Muscle layer of duodenum (tissue), 2 donors: ENCODE measurements at regions not wholly inside any gene's neighbourhood (a gene's known extent, or its start where the extent isn't known, plus 50 kb on each side); places are given as distances from the start of the nearest gene placed in this dataset.
"Not testable (repeated sequence)": the region's sequence is repeated elsewhere in the genome, so short reads cannot be mapped to it uniquely, and the experiment has no call there.

ENCODE experiments used
- H3K27ac ChIP-seq: one replicate; pipeline ENCODE4 v1.7.0; 2013; ENCODE audit warnings: mild to moderate bottlenecking, low read length
- H3K27me3 ChIP-seq: one replicate; pipeline ENCODE4 v1.7.0; 2013; ENCODE audit warnings: low read depth, mild to moderate bottlenecking, control low read depth, low read length
- H3K36me3 ChIP-seq, 2 donors: one replicate each; pipeline ENCODE4 v1.7.0; 2013; ENCODE audit warnings: low read length in 2 of 2, control low read depth in 1 of 2, mild to moderate bottlenecking in 1 of 2; ENCODE audit not compliant: insufficient read depth in 2 of 2, control insufficient read depth in 1 of 2
- H3K4me1 ChIP-seq, 2 donors: one replicate each; pipeline ENCODE4 v1.7.0; 2013; ENCODE audit warnings: low read length in 2 of 2, mild to moderate bottlenecking in 2 of 2, control low read depth in 1 of 2, moderate library complexity in 1 of 2; ENCODE audit not compliant: insufficient read depth in 2 of 2, control insufficient read depth in 1 of 2
- H3K4me3 ChIP-seq, 2 donors: one replicate each; pipeline ENCODE4 v1.7.0; 2013; ENCODE audit warnings: low read length in 2 of 2, low read depth in 1 of 2, mild to moderate bottlenecking in 1 of 2
- H3K9me3 ChIP-seq, 2 donors: one replicate each; pipeline ENCODE4 v1.7.0; 2013; ENCODE audit warnings: low read length in 2 of 2, control low read depth in 1 of 2, mild to moderate bottlenecking in 1 of 2; ENCODE audit not compliant: control insufficient read depth in 1 of 2
- donor health status: healthy.

DNA sequence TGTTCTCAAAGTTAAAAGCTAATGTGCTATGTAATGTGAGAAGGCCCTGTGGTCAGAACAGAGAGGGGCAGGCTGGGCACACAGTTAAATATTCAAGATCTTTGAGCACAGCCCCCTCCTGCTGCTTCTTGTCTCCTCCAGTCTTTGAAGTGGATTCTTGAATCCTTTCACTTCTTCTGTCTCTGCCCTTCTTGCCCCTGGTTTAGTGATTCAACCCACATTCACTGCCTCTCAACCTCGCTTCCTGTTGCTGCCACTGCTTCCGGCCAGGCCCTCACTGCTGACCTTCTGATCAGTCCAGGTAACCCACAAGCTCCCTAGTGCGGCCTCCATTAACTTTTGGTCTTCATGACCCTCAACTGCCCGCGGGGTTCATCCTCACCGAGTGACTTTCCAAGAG, 417.3 kb upstream of the NOX3 start:
- Histone ChIP-seq H3K4me3 (no peak overlapping the region), H3K9me3 (no peaks in the 10 kb centered on the region), H3K27me3 (no peaks in the 10 kb centered on the region), H3K4me1 (no peaks in the 10 kb centered on the region), H3K36me3 (no peaks in the 10 kb centered on the region), H3K27ac (no peak overlapping the region)

DNA sequence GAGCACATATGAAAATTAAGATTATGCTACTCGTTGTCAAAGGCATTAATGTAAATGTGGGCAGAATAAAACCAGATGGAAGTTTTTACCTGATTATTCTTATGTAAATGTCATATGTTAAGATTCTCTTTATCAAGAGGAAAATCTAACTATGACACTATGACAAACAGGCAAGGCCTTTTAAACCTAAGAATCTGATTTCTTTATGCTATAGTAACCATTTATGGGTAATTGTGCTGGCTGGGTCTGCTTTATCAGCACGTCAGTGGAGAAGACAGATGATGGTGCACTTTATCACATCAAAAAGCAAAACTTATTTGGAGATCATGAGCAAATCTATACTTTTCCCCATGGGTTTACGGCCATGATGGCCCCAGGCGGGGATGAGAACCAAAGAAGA, 412.0 kb upstream of the NOX3 start:
- Histone ChIP-seq H3K9me3 (peaks cover 0 to under 1% of the 10 kb centered on the region in 2 donors), H3K4me3 (no peak overlapping the region), H3K27me3 (no peaks in the 10 kb centered on the region), H3K27ac (no peak overlapping the region), H3K4me1 (no peaks in the 10 kb centered on the region), H3K36me3 (no peaks in the 10 kb centered on the region)

DNA sequence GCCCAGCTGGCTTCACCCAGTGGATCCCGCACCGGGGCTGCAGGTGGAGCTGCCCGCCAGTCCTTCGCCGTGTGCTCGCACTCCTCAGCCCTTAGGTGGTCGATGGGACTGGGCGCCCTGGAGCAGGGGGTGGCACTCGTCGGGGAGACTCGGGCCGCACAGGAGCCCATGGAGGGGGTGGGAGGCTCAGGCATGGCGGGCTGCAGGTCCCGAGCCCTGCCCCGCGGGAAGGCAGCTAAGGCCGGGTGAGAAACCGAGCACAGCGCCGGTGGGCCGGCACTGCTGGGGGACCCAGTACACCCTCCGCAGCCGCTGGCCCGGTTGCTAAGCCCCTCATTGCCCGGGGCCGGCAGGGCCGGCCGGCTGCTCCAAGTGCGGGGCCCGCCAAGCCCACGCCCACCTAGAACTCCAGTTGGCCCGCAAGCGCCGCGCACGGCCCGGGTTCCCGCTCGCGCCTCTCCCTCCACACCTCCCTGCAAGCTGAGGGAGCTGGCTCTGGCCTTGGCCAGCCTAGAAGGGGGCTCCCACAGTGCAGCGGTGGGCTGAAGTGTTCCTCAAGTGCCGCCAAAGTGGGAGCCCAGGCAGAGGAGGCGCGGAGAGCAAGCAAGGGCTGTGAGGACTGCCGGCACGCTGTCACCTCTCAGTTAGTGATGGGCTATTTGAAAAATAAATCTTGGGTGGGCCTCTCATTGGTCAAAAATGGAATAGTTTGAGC, 411.2 kb upstream of the NOX3 start:
- H3K9me3 ChIP-seq, H3K27ac ChIP-seq, H3K4me3 ChIP-seq, H3K27me3 ChIP-seq, H3K36me3 ChIP-seq, H3K4me1 ChIP-seq: not testable (repeated sequence)

DNA sequence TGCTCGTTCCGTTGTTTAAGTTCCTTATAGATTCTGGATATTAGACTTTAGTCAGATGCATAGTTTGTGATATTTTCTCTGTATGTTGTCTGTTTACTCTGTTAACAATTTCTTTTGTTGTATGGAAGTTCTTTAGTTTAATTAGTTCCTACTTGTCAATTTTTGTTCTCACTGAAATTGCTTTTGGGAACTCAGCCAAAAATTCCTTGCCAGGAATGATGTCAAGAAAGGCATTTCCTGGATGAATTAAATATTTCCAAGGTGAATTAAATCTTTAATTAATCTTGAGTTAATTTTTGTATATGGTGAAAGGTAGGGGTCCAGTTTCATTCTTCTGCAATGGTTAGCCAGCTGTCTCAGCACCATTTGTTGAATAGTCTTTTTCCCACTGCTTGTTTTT, 406.2 kb upstream of the NOX3 start:
- H3K9me3 ChIP-seq = peaks cover 3 to 13% of the 10 kb centered on the region in 2 donors
- H3K36me3 ChIP-seq = no peaks in the 10 kb centered on the region
- H3K27me3 ChIP-seq = no peaks in the 10 kb centered on the region
- no peak overlapping the region for H3K27ac ChIP-seq
- H3K4me1 ChIP-seq = no peaks in the 10 kb centered on the region
- no peak overlapping the region for H3K4me3 ChIP-seq

DNA sequence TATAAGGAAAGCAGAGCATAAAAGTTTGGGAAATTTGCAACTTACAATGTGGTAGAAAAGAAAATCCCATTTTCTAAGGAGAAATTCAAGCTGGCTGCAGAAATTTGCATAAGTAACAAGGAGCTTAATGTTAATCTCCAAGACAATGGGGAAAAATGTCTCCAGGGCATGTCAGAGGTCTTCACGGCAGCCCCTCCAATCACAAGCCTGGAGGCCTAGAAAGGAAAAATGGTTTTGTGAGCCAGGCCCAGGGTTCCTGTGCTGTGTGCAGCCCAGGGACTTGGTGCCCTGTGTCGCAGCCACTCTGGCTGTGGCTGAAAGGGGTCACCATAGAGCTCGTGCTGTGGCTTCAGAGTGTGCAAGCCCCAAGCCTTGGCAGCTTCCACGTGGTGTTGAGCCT, 403.3 kb upstream of the NOX3 start:
- H3K27me3 ChIP-seq, H3K4me1 ChIP-seq, H3K27ac ChIP-seq, H3K4me3 ChIP-seq, H3K36me3 ChIP-seq: not testable (repeated sequence)
- H3K9me3 ChIP-seq = peaks cover 3 to 13% of the 10 kb centered on the region in 2 donors

DNA sequence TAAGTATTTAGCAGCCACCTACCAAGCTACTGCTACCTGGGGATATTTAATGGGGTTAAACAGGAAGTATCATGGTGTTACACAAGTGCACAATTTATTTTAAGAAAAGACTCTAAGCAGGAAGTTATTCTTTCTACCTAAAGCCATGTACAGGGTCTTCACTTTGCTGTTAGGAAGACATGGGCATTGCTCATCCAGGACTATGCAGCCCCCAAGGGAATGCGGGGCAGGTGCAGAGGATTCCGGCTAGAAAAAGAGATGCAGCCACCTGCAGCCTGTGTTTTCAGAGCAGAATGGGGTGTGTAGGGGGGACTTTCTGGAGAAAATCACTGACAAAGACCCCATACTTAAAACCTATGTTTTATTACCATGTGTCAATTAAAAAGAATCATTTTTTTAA, 399.1 kb upstream of the NOX3 start:
- H3K4me1 ChIP-seq = no peaks in the 10 kb centered on the region
- no peak overlapping the region for H3K4me3 ChIP-seq
- H3K36me3 ChIP-seq = no peaks in the 10 kb centered on the region
- H3K27ac ChIP-seq = no peak overlapping the region
- peaks cover 0 to 5% of the 10 kb centered on the region in 2 donors for H3K9me3 ChIP-seq
- H3K27me3 ChIP-seq = no peaks in the 10 kb centered on the region

DNA sequence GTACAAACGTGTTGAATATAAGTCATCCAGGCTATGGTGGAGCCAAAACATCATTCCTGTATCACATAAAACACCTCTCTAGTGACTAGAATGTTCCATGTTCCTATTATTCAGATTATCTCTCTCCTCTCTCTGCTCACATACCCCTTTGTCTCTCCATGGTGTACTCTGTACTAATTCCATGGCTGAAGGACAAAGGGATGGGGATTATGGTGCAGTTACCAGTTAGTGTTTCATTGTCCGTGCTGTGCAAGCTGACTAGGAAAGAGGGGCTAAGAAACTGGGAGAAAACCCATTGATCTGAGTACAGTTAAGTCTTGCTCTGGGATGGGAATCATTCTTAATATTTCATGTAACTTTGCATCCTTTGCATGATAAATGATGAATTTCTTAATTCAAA, 397.4 kb upstream of the NOX3 start:
- no peak overlapping the region for H3K4me3 ChIP-seq
- no peak overlapping the region for H3K27ac ChIP-seq
- H3K36me3 ChIP-seq = no peaks in the 10 kb centered on the region
- no peaks in the 10 kb centered on the region for H3K4me1 ChIP-seq
- H3K27me3 ChIP-seq = no peaks in the 10 kb centered on the region
- no peaks in the 10 kb centered on the region for H3K9me3 ChIP-seq

DNA sequence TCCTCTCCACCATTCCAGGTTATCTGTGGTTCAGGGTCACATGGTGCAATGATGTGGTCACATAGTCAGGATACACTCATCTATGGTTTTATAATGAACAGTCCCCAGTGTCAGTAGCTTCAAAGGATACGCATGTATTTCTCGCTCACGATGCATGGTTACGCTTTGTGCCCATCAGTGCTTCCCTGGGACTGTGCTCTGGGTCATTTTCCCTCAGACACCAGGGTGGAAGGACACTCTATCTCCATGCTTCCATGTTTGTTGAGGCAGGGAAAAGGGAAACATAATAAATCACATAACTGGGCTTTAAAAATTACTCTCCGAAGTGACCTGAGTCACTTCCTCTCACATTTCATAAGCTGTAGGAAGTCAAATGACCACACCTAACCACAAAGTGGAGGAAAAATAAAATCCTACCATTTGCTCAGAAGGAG, 394.8 kb upstream of the NOX3 start:
- Histone ChIP-seq H3K36me3 (no peaks in the 10 kb centered on the region), H3K27me3 (no peaks in the 10 kb centered on the region), H3K9me3 (peaks cover 0 to 2% of the 10 kb centered on the region in 2 donors), H3K4me3 (no peak overlapping the region), H3K4me1 (no peaks in the 10 kb centered on the region), H3K27ac (no peak overlapping the region)

DNA sequence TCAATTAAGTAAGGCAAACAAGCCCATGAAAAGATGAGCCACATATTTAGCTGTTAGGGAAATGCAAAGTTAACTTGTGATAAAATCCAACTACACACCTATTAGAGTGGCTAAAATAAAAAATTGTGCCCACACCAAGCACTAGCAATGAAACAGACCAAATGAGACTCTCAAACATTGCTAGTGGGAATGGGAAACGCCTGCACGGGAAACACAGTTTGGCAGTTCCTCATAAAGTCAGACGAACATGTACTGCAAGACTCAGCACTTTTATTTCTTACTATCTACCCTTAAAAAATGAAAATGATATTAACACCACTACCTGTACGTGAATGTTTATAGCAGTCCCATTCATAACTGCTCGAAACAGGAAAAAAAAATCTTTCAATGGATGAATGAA, 392.1 kb upstream of the NOX3 start:
- Histone ChIP-seq H3K4me3 (no peak overlapping the region), H3K4me1 (no peaks in the 10 kb centered on the region), H3K36me3 (no peaks in the 10 kb centered on the region), H3K9me3 (peaks cover 0 to 10% of the 10 kb centered on the region in 2 donors), H3K27me3 (no peaks in the 10 kb centered on the region), H3K27ac (no peak overlapping the region)

DNA sequence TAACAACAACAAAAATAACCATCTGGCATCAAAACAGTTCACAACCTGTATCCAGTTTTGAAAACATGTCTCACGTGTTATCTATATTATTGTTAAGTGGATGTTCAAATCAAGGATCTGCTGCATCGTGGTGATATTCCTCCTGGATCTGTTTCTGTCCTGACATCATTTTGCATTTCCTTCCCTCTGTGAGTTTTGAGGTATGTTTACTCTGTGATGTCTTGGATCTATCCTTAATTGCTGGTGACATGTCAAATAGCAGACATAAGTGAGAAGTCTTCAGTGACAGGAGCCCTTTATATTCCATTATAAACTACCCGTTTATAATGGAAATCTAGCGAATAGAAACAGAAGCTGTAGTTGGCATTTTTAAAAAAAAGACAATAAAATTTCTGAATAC, 381.8 kb upstream of the NOX3 start:
- H3K9me3 ChIP-seq = no peaks in the 10 kb centered on the region
- no peak overlapping the region for H3K4me3 ChIP-seq
- H3K4me1 ChIP-seq = no peaks in the 10 kb centered on the region
- no peaks in the 10 kb centered on the region for H3K27me3 ChIP-seq
- no peak overlapping the region for H3K27ac ChIP-seq
- no peaks in the 10 kb centered on the region for H3K36me3 ChIP-seq

DNA sequence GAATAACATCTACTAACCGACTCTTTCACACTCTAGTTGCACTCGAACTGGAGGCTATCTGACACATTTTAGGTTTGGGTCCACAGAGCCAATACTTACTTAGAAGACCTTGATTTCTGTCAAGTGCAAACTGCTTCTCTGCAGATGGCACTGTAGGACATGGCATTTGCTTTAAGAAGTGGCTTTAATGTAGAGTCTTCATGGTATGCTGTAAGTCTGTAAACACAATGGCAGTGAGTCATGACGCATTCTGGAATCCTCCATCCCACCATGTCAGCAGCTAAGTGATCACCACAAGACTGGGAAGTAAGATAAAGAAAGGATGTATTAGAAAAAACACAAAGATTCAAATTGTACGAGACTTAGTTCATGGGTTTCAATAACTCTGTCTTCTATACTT, 377.0 kb upstream of the NOX3 start:
- Histone ChIP-seq H3K9me3 (no peaks in the 10 kb centered on the region), H3K36me3 (no peaks in the 10 kb centered on the region), H3K4me3 (no peak overlapping the region), H3K4me1 (no peaks in the 10 kb centered on the region), H3K27ac (no peak overlapping the region), H3K27me3 (no peaks in the 10 kb centered on the region)

DNA sequence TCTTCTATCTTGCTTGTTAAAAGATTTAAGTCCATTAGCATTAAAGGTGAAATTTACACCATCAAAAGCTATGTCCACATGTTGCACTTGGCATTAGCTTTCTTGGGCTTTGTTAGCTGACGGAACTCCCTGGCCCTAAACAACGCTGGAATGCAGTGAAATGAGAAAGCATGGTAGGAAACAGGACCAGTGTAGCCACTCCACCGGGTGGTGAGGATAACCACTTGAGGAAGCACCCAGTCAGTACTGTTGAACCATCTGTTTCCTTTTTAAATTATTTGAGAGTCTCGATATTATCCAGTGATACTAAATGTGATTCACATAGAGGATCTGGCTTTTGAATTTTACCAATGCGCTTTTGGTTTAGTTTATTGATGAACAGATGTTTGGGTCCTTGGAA, 374.9 kb upstream of the NOX3 start:
- Histone ChIP-seq H3K4me1 (no peaks in the 10 kb centered on the region), H3K27me3 (no peaks in the 10 kb centered on the region), H3K4me3 (no peak overlapping the region), H3K36me3 (no peaks in the 10 kb centered on the region), H3K27ac (no peak overlapping the region), H3K9me3 (no peaks in the 10 kb centered on the region)
